HFFc6 (cell line): ENCODE measurements at regions not wholly inside any gene's neighbourhood (a gene's known extent, or its start where the extent isn't known, plus 50 kb on each side); places are given as distances from the start of the nearest gene placed in this dataset.
A peak's percentile ranks its signal among the peaks of the same experiment; 100 is the strongest.
"Not testable (repeated sequence)": the region's sequence is repeated elsewhere in the genome, so short reads cannot be mapped to it uniquely, and the experiment has no call there.

Experiments used
- DNase-seq: peaks from one replicate; pipeline ENCODE4 v3.0.0-alpha.2; 2018
- H3K27ac Mint-ChIP-seq: 2 replicates; pipeline ENCODE4 v1.8.0; 2020; ENCODE audit warnings: mild to moderate bottlenecking, mixed read lengths
- H3K27me3 Mint-ChIP-seq: 2 replicates; pipeline ENCODE4 v1.8.0; 2021; ENCODE audit warnings: mild to moderate bottlenecking, moderate library complexity, mixed read lengths; ENCODE audit not compliant: insufficient read depth
- H3K36me3 Mint-ChIP-seq: 2 replicates; pipeline ENCODE4 v1.8.0; 2021; ENCODE audit warnings: low read depth, mixed read lengths
- H3K4me1 Mint-ChIP-seq: 2 replicates; pipeline ENCODE4 v1.8.0; 2020; ENCODE audit warnings: low read depth, mixed read lengths
- H3K4me3 Mint-ChIP-seq: 2 replicates; pipeline ENCODE4 v1.8.0; 2020; ENCODE audit warnings: mild to moderate bottlenecking, moderate library complexity, mixed read lengths
- H3K9me3 Mint-ChIP-seq: 2 replicates; pipeline ENCODE4 v1.8.0; 2020; ENCODE audit warnings: mild to moderate bottlenecking, mixed read lengths
- TF ChIP-seq, protein P1 (sequence below): fragments of 200-600 bp; sonication (generic); IDR thresholded peaks from 2 replicates; pipeline ENCODE4 v1.5.0; 2021; ENCODE audit warnings: antibody characterized with exemption, mild to moderate bottlenecking

GRCh38 chr6:102746941-102747340 lies 1353.4 kb downstream of the GRIK2 start:
- H3K27me3 Mint-ChIP-seq = no peaks in the 10 kb centered on the region
- no peak overlapping the region for H3K4me3 Mint-ChIP-seq
- TF ChIP-seq, protein P1, sequence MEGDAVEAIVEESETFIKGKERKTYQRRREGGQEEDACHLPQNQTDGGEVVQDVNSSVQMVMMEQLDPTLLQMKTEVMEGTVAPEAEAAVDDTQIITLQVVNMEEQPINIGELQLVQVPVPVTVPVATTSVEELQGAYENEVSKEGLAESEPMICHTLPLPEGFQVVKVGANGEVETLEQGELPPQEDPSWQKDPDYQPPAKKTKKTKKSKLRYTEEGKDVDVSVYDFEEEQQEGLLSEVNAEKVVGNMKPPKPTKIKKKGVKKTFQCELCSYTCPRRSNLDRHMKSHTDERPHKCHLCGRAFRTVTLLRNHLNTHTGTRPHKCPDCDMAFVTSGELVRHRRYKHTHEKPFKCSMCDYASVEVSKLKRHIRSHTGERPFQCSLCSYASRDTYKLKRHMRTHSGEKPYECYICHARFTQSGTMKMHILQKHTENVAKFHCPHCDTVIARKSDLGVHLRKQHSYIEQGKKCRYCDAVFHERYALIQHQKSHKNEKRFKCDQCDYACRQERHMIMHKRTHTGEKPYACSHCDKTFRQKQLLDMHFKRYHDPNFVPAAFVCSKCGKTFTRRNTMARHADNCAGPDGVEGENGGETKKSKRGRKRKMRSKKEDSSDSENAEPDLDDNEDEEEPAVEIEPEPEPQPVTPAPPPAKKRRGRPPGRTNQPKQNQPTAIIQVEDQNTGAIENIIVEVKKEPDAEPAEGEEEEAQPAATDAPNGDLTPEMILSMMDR = no peak
- no peaks in the 10 kb centered on the region for H3K9me3 Mint-ChIP-seq
- no peak overlapping the region for H3K27ac Mint-ChIP-seq
- no peaks in the 10 kb centered on the region for H3K36me3 Mint-ChIP-seq
- peaks cover 14% of the 10 kb centered on the region for H3K4me1 Mint-ChIP-seq
- DNase-seq = no peak

GRCh38 chr6:102742754-102743356 lies 1349.3 kb downstream of the GRIK2 start:
- peak overlapping the region; percentile 56 for H3K4me3 Mint-ChIP-seq
- H3K36me3 Mint-ChIP-seq = no peaks in the 10 kb centered on the region
- no peaks in the 10 kb centered on the region for H3K9me3 Mint-ChIP-seq
- TF ChIP-seq, protein P1 = no peak
- DNase-seq = no peak
- peaks cover 21% of the 10 kb centered on the region for H3K4me1 Mint-ChIP-seq
- no peak overlapping the region for H3K27ac Mint-ChIP-seq
- no peaks in the 10 kb centered on the region for H3K27me3 Mint-ChIP-seq

DNA sequence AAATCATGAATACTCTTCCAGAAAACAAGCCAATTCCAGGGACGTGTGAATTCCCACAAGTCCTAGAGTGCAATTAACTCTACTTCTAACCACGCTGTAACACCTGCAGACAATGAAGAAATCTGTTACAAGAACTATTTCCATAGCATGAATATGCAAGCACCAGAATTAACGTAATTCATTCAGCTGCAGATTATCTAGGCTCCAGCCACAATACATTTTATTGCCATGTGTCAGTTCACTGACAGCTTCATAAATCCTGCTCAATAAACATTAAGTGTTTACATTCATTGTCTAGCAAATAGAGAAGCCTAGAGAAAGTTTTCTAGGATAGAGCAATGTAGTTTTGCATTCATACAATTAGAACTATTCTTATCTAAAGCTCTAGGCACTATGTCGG lies 1348.5 kb downstream of the GRIK2 start:
- peak overlapping the region; percentile 56; the same call in 1 of the 2 replicates for H3K4me3 Mint-ChIP-seq
- TF ChIP-seq, protein P1 = no peak
- peaks cover 29% of the 10 kb centered on the region for H3K4me1 Mint-ChIP-seq
- no peaks in the 10 kb centered on the region for H3K27me3 Mint-ChIP-seq
- DNase-seq = no peak
- H3K9me3 Mint-ChIP-seq = no peaks in the 10 kb centered on the region
- no peaks in the 10 kb centered on the region for H3K36me3 Mint-ChIP-seq
- no peak overlapping the region for H3K27ac Mint-ChIP-seq

GRCh38 chr6:102736941-102737368 lies 1343.4 kb downstream of the GRIK2 start:
- TF ChIP-seq, protein P1 = no peak
- H3K4me3 Mint-ChIP-seq = peak overlapping the region; percentile 69
- peak; percentile 95 for DNase-seq
- peaks cover 51% of the 10 kb centered on the region for H3K4me1 Mint-ChIP-seq
- H3K9me3 Mint-ChIP-seq = no peaks in the 10 kb centered on the region
- no peaks in the 10 kb centered on the region for H3K27me3 Mint-ChIP-seq
- peak overlapping the region; percentile 97 for H3K27ac Mint-ChIP-seq
- H3K36me3 Mint-ChIP-seq = no peaks in the 10 kb centered on the region

DNA sequence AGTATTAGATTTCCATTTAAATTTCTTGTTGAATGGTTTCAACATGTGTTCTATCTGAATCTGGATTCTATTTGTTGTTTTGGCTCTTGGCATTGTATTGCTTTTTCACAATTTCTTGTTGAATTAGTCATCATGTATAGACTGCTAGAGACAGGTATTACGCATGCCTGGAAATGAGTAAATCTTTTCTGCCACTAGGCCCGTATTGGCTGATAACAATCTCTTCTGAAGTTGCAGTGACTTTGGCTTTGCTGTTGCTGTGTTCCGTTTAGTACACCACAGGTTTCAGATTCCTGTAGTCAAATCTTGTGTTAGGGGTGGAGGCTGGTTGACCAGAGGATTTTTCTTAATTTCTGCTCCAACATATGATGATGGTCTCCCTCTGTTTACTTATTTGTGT lies 1339.4 kb downstream of the GRIK2 start:
- Mint-ChIP-seq H3K36me3 (no peaks in the 10 kb centered on the region), H3K27me3 (no peaks in the 10 kb centered on the region), H3K27ac (no peak overlapping the region; the same call in 1 of the 2 replicates), H3K4me3 (no peak overlapping the region), H3K9me3 (no peaks in the 10 kb centered on the region), H3K4me1 (peaks cover 47% of the 10 kb centered on the region)
- TF ChIP-seq, protein P1 = no peak
- DNase-seq = peak; percentile 63

DNA sequence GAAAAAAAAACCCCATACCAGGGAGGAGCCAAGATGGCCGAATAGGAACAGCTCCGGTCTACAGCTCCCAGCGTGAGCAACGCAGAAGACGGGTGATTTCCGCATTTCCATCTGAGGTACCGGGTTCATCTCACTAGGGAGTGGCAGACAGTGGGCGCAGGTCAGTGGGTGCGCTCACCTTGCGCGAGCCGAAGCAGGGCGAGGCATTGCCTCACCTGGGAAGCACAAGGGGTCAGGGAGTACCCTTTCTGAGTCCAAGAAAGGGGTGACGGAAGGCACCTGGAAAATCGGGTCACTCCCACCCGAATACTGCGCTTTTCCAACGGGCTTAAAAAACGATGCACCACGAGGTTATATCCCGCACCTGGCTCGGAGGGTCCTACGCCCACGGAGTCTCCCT lies 1328.6 kb downstream of the GRIK2 start:
- H3K4me3 Mint-ChIP-seq, H3K27ac Mint-ChIP-seq, H3K27me3 Mint-ChIP-seq, DNase-seq, H3K9me3 Mint-ChIP-seq, H3K4me1 Mint-ChIP-seq, H3K36me3 Mint-ChIP-seq: not testable (repeated sequence)
